ENCODE measurements at regions not wholly inside any gene's neighbourhood (a gene's known extent, or its start where the extent isn't known, plus 50 kb on each side); places are given as distances from the start of the nearest gene placed in this dataset.

- intact Hi-C loops (cut with DNase I; ENCODE audit: low total_unique reads) = no loop called here
- no peak overlapping the region for H3K4me3 ChIP-seq (ENCODE audit: low read depth, poor library complexity, severe bottlenecking)
- peak in 1 of 2 donors; percentile 64 for DNase-seq (ENCODE audit: low spot score in 2 of 2)
- TF ChIP-seq POLR2A (IDR thresholded peaks at IDR 0.05) (no peak), CTCF (IDR thresholded peaks at IDR 0.05) (no peak)
- WGBS, 2 donors = 26% methylated on average over 3 of the region's 3 CpGs
These were observed 378.9 kb downstream of the KCTD16 start for GRCh38 chr5:144549580-144549979.

- no peak for DNase-seq (ENCODE audit: low spot score in 2 of 2)
- intact Hi-C loops (cut with DNase I; ENCODE audit: low total_unique reads) = no loop called here
- TF ChIP-seq POLR2A (IDR thresholded peaks at IDR 0.05) (no peak), CTCF (IDR thresholded peaks at IDR 0.05) (no peak)
- 76 to 87% methylated on average over 2 of the region's 2 CpGs for WGBS, 2 donors
- no peak overlapping the region for H3K4me3 ChIP-seq (ENCODE audit: low read depth, poor library complexity, severe bottlenecking)
These were observed 378.3 kb downstream of the KCTD16 start for GRCh38 chr5:144548936-144549335.

GRCh38 chr5:144547098-144547499, 376.4 kb downstream of the KCTD16 start:
- intact Hi-C loops (cut with DNase I; ENCODE audit: low total_unique reads) = no loop called here
- H3K4me3 ChIP-seq (ENCODE audit: low read depth, poor library complexity, severe bottlenecking) = no peak overlapping the region
- no peak for DNase-seq (ENCODE audit: low spot score in 2 of 2)
- 79% methylated on average over 1 of the region's 1 CpG for WGBS, 2 donors
- TF ChIP-seq POLR2A (IDR thresholded peaks at IDR 0.05) (no peak), CTCF (IDR thresholded peaks at IDR 0.05) (no peak)

- intact Hi-C loops (cut with DNase I; ENCODE audit: low total_unique reads) = no loop called here
- DNase-seq (ENCODE audit: low spot score in 2 of 2) = no peak
- no peak overlapping the region for H3K4me3 ChIP-seq (ENCODE audit: low read depth, poor library complexity, severe bottlenecking)
- WGBS, 2 donors = 78 to 80% methylated on average over 3 of the region's 3 CpGs
- TF ChIP-seq CTCF (IDR thresholded peaks at IDR 0.05) = no peak
- TF ChIP-seq POLR2A (IDR thresholded peaks at IDR 0.05) = no peak
These were observed 368.2 kb downstream of the KCTD16 start for GRCh38 chr5:144538845-144539244.
